Activated T-helper 1 cell treated with Interleukin-2 at 50 U/mL for 16 hours (primary cell): ENCODE measurements at regions not wholly inside any gene's neighbourhood (a gene's known extent, or its start where the extent isn't known, plus 50 kb on each side); places are given as distances from the start of the nearest gene placed in this dataset.
"Not testable (repeated sequence)": the region's sequence is repeated elsewhere in the genome, so short reads cannot be mapped to it uniquely, and the experiment has no call there.

Experiments
- DNase-seq: peaks from one replicate; pipeline ENCODE4 v3.0.0-alpha.2; 2020; ENCODE audit warnings: low read depth

- DNase-seq: no peak
Observed at GRCh38 chr14:105581551-105582341, 55.4 kb downstream of the TMEM121 start.

GRCh38 chr14:105582639-105583038, 56.3 kb downstream of the TMEM121 start:
- no peak for DNase-seq

DNA sequence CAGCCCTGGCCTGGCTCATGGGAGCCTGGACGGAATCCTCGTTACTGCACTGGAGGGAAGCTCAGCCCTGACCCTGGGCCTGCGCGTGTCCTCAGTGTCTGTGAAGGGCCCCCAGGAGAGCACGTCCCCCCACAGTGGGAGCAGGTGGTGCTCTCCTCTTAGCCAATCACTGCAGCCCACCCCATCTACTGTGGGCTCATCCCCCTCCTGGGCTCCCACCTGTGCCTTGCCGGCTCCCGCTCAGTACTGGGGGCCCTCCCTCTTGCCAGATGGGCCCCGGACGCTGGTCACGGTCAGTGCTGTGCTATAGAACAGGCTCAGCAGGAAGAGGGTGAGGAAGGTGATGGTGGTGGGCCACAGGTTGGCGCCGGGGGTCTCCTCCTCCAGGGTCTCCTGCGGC, 57.5 kb downstream of the TMEM121 start:
- not testable (repeated sequence) for DNase-seq

- not testable (repeated sequence) for DNase-seq
Observed at GRCh38 chr14:105585290-105585689, 58.9 kb downstream of the TMEM121 start.

- not testable (repeated sequence) for DNase-seq
Observed at GRCh38 chr14:105585722-105586121, 59.3 kb downstream of the TMEM121 start.

DNA sequence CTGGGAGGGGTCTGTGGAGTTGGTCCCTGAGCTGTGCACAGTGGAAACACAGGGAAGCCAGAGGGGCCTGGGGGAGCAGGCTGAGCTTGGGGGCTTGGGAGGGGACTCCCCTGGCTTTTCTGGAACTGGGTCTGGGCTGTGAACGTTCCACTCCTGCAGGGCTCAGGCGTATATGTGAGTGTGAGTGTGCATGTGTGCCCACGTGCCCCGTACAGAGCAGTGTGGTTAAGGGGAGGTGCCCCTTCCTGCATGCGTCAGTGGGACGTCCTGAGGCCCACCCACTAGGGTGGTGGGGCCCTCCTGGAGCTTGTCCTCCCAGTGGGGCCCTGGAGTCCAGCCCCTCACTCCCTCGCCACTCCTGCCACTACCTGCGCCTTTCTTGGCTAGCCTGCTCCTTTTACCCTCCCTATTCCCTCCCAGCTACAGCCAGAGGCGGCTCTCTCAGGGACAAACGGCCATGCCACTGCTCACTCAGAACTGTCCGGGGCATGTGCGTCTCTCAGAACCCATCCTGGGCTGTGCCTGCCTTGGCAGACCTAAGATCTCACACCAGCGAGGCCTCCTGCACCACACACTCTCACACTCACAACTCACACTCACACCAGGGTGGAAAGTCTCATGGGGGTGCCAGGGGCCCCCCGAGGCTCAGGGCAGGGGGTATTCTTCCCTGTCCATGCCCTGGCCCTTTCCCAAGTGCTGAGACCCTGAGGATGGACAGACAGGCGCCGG, 59.9 kb downstream of the TMEM121 start:
- DNase-seq: not testable (repeated sequence)

DNA sequence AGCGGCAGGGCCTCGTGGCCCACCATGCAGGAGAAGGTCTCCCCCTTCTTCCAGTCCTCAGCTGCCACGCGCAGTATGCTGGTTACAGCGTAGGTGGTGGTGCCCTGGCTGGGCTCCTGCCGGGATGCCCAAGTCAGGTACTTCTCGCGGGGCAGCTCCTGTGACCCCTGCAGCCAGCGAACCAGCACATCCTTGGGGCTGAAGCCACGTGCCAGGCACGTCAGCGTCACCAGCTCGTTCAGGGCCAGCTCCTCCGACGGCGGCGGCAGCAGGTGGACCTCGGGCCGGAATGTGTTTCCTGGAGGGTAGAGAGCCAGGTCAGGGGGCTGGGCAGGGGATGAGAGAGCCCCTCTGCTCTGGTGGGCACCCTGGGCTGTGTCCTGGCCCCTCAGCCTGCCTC, 60.7 kb downstream of the TMEM121 start:
- DNase-seq: not testable (repeated sequence)

DNA sequence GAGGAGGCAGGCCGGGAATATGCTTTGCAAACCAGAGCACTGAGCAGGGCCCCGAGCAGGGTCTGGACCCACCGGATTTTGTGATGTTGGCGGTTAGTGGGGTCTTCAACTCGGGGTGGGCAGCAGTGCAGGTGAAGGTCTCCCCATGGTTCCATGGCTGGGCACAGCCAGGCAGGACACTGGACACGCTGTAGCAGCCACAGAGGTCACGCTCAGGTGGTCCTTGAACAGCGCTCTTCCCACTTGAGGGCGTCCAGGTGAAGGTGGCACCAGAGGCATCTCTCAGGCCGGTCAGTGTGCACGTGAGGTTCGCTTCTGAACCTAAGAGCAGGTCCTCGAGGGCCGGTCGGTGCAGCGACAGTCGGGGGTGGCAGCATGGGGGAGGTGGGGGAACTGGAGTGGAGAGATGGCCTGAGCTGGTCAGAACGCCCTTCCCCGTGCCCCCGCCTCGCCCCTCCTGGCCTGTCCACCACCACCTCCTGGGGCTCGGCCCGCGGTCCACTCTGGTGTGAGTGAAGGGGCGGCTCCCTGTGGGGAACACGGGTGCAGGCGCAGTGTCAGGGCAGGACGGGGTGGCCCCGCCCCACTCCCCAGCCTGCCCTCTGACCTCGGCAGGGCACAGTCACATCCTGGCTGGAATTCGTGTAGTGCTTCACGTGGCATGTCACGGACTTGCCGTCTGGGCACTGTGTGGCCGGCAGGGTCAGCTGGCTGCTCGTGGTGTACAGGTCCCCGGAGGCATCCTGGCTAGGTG, 61.3 kb downstream of the TMEM121 start:
- DNase-seq: not testable (repeated sequence)

- DNase-seq: no peak
Observed at GRCh38 chr14:105588236-105588860, 62.0 kb downstream of the TMEM121 start.

DNA sequence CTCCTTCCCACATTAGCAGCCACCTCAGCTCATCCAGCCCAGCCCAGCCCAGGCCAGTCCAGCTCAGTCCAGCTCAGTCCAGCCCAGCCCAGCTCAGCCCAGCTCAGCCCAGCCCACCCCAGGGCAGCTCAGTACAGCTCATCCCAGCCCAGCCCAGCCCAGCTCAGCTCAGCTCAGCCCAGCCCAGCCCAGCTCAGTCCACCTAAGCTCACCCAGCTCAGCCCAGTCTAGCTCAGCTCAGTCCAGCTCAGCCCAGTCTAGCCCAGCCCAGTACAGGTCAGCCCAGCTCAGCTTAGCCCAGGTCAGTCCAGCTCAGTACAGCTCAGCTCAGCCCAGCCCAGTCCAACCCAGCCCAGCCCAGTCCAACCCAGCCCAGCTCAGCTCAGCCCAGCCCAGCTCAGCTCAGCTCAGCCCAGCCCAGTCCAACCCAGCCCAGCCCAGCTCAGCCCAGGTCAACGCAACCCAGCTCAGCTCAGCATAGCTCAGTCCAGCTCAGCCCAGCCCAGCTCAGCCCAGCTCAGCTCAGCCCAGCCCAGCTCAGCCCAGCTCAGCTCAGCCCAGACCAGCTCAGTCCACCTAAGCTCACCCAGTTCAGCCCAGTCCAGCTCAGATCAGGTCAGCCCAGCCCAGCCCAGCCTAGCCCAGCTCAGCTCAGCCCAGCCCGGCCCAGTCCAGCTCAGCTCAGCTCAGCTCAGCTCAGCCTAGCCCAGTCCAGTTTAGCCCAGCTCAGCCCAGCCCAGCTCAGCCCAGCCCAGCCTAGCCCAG, 63.0 kb downstream of the TMEM121 start:
- no peak for DNase-seq

GRCh38 chr14:105589926-105590185, 63.5 kb downstream of the TMEM121 start:
- not testable (repeated sequence) for DNase-seq

DNA sequence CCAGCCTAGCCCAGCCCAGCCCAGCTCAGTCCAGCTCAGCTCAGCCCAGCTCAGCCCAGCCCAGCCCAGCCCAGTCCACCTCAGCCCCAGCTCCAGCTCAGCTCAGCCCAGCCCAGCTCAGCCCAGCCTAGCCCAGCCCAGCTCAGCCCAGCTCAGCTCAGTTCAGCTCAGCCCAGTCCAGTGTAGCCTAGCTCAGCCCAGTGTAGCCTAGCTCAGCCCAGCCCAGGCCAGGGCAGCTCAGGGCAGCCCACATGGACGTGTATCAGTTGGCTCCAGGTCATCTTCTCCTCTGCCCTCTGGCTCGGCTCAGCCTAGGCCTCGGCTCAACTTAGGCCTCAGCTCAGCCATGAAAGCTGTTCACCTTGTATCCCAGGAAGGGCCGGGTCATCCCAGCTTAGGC, 64.7 kb downstream of the TMEM121 start:
- no peak for DNase-seq

GRCh38 chr14:105591792-105592341, 65.5 kb downstream of the TMEM121 start:
- not testable (repeated sequence) for DNase-seq

DNA sequence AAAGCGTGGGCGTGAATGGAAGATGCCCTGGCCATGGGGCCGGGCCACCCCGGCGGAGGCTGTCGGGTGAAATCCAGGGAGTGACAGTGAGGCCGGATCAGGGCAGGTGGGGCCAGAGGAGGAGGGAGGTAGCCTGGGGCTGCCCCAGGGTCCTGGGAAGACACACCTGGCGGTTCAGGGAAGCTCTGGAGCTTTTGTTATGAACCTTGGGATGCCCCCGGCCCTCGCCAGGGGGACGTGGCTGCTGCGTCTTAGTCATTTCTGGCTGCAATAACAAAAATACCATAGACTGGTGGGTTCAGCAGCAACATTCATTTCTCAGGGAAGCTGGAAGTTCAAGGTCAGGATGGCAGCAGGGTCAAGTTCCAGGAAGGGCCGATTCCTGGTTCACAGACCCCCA, 66.3 kb downstream of the TMEM121 start:
- DNase-seq: not testable (repeated sequence)

DNA sequence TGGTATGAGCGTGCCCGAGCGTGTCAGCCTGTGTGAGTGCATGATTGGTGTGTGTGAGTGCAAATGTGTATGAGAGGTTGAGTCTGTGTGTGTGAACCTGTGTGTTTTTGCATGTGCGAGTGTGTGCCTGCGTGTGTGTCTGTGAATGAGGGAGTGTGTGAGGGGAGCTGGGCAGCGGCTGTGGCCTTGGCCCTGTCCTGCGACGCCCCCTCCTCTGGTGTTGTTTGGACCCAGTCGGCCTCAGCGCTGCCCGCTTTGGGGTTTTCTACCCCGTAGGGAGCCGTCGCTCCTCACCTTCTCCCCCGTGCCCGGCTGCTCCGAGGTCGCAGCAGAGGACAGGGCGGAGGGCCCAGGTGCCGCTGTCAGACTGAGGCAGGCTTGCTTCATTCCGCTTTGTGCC, 69.0 kb downstream of the TMEM121 start:
- not testable (repeated sequence) for DNase-seq

DNA sequence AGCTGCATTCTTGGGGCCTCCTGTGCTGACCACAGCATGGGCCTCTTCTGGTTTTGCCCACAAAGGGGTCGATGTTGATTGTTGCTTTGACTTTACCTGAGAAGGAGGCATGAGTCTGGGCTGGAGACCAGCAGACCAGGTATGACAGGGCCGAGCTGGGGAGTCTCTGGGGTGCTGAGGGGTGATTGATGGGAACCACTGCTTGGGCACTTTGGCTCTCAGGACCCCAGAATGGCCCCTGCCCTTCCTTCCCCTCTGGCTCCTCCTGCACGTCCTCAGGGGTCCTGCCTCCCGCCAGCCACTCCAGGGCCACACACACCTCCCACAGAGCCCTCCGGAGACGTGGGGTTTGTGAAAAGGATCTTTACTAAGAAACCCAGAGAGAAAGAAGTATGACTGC, 70.0 kb downstream of the TMEM121 start:
- DNase-seq: not testable (repeated sequence)

- DNase-seq: not testable (repeated sequence)
Observed at GRCh38 chr14:105598040-105598763, 71.8 kb downstream of the TMEM121 start.

DNA sequence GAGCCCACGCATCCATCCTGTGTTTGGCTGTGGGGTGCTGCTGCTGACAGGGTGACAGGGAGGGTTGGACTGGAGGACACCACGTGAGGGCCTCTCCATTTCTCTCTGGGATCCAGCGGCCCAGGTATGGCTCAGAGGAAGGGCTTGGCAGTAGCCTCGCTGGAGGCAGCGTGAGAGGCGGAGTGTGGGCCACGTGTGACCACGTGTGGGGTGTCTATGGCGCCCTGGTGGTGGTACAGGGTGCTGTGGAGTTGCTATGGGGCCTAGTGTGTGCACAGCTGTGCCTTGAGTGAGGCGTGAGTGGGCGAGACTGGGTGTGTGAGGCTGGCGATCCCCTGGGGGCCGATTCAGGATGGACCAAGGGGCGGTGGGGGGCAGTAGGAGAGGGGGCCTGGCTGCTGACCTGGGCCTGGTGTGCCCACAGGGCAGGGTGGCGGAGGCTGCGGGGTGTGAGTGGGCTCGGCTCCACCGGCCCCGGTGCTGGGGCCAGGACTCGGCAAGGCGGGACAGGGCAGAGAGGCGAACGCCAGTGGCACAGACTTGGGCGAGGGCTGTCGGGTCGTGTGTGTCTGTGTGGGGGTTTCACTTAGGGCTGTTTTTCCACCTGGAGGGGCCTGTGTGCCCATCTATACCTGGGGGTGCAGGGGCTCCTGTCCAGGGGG, 72.7 kb downstream of the TMEM121 start:
- DNase-seq: not testable (repeated sequence)

DNA sequence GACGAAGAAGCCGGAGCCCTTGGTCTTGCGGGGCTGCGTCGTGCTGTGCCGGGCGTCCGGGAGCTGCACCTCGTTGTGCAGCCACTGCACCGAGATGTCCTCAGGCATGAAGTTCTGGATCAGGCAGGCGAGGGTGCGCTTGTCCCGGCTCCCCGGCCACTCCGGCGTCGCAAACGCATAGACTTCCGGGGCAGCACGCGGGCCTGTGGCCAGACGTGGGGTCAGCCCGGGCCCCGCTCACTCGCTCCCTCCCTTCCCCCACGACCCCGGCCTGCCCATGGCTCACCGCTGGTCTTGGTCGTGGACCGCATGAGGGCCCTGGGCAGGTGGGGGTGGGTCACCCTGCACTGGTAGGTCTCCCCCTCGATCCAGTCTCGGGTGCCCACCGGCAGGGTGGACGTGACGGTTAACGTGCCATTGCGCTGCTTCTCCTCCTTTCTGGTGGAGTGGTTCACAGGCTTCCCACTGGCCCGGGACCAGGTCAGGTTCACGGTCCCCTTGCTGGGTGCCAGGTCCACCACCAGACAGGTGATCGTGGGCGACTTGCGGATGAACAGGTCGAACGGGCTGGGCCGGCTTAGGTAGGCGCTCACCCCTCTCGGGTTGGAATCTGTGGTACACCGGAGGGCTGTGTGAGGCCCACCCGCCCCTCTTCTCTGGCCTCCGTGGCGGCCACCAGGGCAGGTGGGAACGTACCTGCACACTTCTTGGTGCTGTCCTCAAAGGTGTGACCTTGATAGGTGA, 74.0 kb downstream of the TMEM121 start:
- not testable (repeated sequence) for DNase-seq
